Activated CD8-positive, alpha-beta memory T cell treated with anti-CD3 and anti-CD28 coated beads for 1 hour (primary cell): ENCODE measurements at regions not wholly inside any gene's neighbourhood (a gene's known extent, or its start where the extent isn't known, plus 50 kb on each side); places are given as distances from the start of the nearest gene placed in this dataset.

Experiments used
- DNase-seq, 2 donors: peaks; one replicate each; pipeline ENCODE4 v3.0.0-alpha.2; 2020; ENCODE audit warnings: low read depth in 1 of 2; ENCODE audit errors: extremely low read depth in 1 of 2

- no peak for DNase-seq
Observed at GRCh38 chr4:58711039-58711438, 1600.9 kb upstream of the IGFBP7 start.

DNA sequence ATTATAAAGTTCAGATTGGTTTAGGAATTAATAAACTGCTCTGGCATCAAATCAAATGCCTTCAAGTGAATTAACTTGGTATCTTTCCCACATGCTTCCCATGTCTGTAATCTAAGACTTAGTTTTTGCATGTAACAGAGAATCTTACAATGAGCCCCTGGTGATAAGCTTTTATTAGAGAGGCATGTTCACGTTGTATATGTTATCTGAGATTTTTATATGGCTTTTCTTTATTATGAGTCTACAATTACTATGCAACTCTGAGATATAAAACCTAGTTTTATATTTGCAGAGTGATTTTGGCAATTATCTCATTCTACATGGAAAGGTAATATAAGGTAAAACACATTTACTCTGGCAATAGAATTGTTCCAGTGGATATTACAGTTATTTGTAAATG is 1578.4 kb upstream of the IGFBP7 start:
- DNase-seq = no peak

GRCh38 chr4:58679886-58680285 is 1569.7 kb upstream of the IGFBP7 start:
- no peak for DNase-seq

DNA sequence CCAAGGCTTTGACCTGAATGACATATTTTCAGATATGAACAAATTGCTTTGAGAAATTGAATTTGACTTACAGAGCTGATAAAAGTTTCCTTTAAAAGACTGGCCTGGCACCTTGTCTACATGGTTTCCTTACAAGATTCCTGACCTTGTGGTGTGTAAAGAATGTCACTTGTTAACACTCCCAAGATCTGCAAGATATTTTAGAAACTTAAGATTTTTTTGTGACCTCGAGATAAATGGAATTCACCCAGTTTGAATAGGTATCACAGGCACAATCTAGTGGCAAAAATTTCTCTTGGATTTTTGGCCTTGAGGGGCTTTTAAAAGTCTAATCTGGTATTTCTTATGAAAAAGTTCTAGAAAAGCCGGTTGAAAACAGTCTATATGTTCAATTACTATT is 1568.9 kb upstream of the IGFBP7 start:
- no peak for DNase-seq

GRCh38 chr4:58669783-58670182 is 1559.6 kb upstream of the IGFBP7 start:
- DNase-seq = no peak

GRCh38 chr4:58665649-58666048 is 1555.5 kb upstream of the IGFBP7 start:
- no peak for DNase-seq

GRCh38 chr4:58658701-58659100 is 1548.5 kb upstream of the IGFBP7 start:
- no peak for DNase-seq

GRCh38 chr4:58653251-58653650 is 1543.1 kb upstream of the IGFBP7 start:
- no peak for DNase-seq

- no peak for DNase-seq
Observed at GRCh38 chr4:58649226-58649625, 1539.0 kb upstream of the IGFBP7 start.

GRCh38 chr4:58646126-58646525 is 1535.9 kb upstream of the IGFBP7 start:
- DNase-seq = no peak

DNA sequence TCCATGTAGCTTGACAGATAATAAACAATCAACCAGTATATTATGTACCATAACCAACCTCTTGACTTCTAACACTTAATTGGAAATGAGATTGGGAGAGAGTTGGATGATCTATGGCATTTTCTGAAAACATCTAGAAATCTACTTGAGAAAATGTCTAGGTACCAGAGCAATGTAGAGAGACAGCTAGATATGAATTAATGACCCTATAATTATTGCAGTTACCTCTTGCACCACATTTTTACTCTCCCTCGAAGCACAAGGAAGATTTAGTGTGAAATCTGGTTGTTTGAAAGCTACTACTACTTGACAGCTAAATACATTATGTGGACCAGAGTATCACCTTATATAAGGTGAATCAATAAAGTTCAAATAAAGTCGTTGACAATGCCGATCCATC is 1534.4 kb upstream of the IGFBP7 start:
- DNase-seq = no peak

DNA sequence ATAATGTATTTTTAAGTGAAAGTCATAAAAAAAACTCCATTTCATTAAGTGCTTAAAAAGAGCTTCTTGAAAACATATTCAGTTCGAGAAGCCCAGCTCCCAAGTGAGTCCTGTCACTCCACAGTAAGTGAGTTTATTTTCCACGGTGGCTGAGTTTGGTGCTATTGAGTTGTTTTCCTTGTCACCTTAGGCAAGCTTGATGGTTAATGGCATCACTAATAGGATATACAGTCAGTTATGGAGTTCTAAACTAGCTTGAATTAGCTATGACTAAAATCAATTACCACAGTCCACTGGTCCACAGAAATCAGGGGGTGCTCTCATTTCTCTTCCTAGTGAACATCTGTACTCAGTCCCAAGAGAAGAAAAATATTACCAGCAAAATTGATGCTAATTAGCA is 1526.2 kb upstream of the IGFBP7 start:
- DNase-seq = no peak

DNA sequence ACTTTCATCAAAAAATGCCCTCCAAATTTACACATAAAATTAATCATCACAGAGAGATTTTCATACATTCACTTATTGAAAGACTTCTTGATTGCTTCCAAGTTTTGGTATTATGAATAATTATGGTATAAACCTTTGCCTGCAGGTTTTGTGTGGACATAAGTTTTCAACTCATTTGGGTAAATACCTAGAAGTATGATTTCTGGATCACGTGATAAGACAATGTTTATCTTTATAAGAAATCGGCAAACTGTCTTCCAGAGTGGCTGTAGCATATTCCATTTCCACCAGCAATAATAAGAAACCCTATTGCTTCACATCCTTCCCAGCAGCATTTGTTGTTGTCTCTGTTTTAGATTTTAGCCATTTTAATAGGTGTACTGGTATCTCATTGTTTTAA is 1507.0 kb upstream of the IGFBP7 start:
- DNase-seq = no peak

- DNase-seq = no peak
Observed at GRCh38 chr4:58611012-58611411, 1500.8 kb upstream of the IGFBP7 start.

- DNase-seq = no peak
Observed at GRCh38 chr4:58606303-58606702, 1496.1 kb upstream of the IGFBP7 start.

- DNase-seq = no peak
Observed at GRCh38 chr4:58603951-58604350, 1493.8 kb upstream of the IGFBP7 start.

DNA sequence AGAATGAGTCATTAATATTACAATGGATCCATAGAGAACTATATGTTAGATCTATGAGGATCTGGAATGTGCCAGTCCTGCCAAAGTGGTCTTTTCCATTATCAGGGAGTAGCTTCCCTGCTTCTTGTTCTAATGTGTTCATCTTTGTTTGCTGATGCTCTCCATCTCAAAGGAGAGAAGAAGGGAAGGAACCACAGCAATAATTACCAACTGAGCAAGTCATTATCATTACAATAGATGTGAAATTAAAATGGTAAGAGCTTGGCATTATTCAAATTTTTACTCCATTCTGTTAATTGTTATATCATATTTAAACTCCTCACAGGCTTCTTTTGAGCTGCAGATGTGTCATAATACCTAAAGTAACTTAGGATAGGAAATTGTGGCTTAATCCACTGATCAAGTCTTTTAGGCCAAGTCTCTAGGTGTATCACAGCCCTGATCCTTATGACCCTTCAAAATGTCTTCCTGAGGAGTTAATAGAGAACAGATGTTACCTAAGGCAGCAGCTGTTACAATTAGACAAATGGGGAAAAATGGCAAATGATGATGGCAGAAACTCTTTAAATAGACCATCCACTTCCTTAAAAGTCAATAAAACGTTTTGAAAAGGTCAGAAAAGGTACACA is 1492.7 kb upstream of the IGFBP7 start:
- DNase-seq = no peak

DNA sequence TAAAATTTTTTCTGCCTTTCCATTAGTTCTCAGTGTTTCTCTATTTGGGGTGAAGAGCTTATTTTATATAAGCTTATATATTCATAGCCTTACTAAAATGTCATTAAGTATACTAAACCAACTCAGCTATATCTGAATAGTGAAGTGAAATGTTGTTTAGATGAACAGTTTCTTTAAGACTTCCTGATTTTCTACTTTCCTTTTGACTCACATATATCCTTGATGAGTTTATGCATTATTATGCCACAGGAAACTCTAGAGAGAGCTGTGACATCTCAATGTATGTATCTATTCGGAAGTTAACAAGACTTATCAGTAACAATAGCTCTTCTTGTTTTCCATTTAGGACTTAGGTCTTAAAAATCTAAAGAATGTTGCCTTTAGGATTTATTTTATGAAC is 1491.8 kb upstream of the IGFBP7 start:
- DNase-seq = no peak

DNA sequence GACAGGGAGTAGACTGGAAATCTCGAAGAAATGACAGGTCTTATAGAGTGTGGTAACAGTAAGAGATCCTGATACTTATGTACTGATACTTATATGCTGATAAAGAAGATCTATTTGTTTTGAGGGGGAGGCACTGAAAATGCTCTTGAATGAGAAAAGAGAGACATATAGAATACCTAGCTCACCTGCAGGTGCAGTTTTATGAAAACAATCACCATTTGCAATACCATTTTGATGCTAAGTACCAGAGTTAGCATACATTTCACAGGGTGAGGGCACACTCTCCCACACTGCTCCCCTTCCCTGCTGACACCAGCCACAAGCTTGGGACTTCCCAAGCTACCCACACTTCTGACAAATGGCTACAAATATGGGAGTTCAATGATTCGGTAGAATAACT is 1490.1 kb upstream of the IGFBP7 start:
- DNase-seq = no peak

DNA sequence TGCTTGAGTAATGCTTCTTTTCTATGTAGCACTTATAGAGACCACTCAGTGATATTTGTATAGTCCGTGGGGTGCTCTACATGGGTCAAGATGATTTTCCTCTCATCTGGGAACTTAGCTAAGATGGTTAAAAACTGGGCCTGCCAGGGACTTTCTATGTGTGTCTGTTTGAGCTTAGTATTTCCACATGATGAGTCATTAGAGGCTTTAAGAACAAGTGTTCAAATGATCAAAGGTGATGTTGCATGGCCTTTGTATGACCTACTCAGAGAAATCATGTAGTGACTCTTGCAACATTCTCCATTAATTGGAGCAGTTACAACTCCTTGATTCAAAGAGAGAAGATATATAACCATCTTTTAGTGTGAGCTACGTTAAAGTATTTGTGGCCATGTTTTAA is 1480.5 kb upstream of the IGFBP7 start:
- DNase-seq = no peak

DNA sequence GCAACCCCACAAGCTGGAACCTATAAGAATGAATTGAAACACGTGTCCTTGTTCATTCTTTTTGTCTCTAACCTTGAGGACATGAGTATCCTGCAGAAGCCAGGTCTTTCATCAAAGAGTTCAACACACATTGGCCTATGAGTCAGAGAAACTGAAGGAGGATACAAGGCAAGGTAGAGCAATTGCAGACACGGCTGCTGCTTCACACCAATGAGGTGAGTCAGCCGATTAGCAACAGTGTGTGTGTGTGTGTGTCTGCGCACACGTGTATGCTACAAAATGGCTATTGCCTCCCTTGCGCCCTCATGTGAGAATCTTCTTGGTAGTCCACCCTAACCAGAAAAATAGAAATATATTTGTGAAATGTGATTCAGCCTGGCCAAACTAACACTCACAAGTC is 1477.7 kb upstream of the IGFBP7 start:
- DNase-seq = no peak

DNA sequence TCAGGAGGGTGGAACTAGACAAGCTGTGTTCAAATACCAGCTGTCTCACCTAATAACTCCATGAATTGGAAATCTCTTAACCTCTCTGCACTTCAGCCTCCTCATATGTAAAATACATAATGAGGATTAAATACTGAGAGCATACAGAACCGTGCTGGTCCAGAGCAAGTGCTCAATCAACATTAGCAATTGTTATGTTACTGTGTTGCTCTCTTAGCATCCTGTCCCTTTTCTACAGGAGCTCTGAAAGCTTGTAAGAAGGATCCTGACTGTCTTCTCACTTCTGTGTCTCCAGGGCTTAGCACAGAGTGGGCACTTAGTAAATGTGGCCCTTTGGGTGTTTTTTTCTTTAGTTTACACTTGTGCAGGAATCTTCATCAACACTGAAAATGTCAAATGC is 1456.1 kb upstream of the IGFBP7 start:
- no peak for DNase-seq

GRCh38 chr4:58564695-58565475 is 1454.7 kb upstream of the IGFBP7 start:
- no peak for DNase-seq
